H1 (cell line): ENCODE measurements at regions not wholly inside any gene's neighbourhood (a gene's known extent, or its start where the extent isn't known, plus 50 kb on each side); places are given as distances from the start of the nearest gene placed in this dataset.
A peak's percentile ranks its signal among the peaks of the same experiment; 100 is the strongest.
"Not testable (repeated sequence)": the region's sequence is repeated elsewhere in the genome, so short reads cannot be mapped to it uniquely, and the experiment has no call there.

Source experiments
- CTCF ChIA-PET: fragments of 300-600 bp; sonication (Branson Sonifier 250); formaldehyde crosslinking; loops from one replicate; lab custom pipeline; 2021; ENCODE audit not compliant: partially characterized antibody; lab: Charles Lee
- POLR2A ChIA-PET: fragments of 300-600 bp; sonication (Branson Sonifier 250); formaldehyde crosslinking; loops from one replicate; lab custom pipeline; 2021; ENCODE audit warnings: inconsistent platforms; ENCODE audit not compliant: partially characterized antibody; lab: Charles Lee
- DNase-seq, 2 experiments: peaks; one replicate each; pipeline versions ENCODE4 v3.0.0 to v3.0.0-alpha.2; 2010 to 2022; ENCODE audit warnings: low spot score in 2 of 2, low read depth in 1 of 2, mixed read lengths in 1 of 2
- FAIRE-seq: peaks from 2 replicates; lab custom pipeline; 2011; peaks lifted over from hg19 to GRCh38; lab: Jason Lieb, UNC
- H2AFZ ChIP-seq: 2 replicates; pipeline ENCODE4 v1.8.1; 2012; ENCODE audit warnings: low read length, inconsistent platforms
- H2AK5ac ChIP-seq: 2 replicates; pipeline ENCODE4 v1.6.1; 2013; ENCODE audit warnings: low read depth, low read length
- H2BK120ac ChIP-seq: replicated peaks from 2 replicates; pipeline ENCODE3; 2013; ENCODE audit warnings: low read depth, low read length, inconsistent platforms
- H2BK12ac ChIP-seq: 2 replicates; pipeline ENCODE4 v1.6.1; 2013; ENCODE audit warnings: low read depth, low read length
- H2BK15ac ChIP-seq: 2 replicates; pipeline ENCODE4 v1.6.1; 2013; ENCODE audit warnings: low read length
- H2BK20ac ChIP-seq: 2 replicates; pipeline ENCODE4 v1.6.1; 2013; ENCODE audit warnings: low read length
- H2BK5ac ChIP-seq: 2 replicates; pipeline ENCODE4 v1.6.1; 2013; ENCODE audit warnings: low read depth, low read length
- H3K14ac ChIP-seq: 2 replicates; pipeline ENCODE4 v1.6.1; 2013; ENCODE audit warnings: inconsistent platforms; ENCODE audit not compliant: insufficient read length
- H3K18ac ChIP-seq: 2 replicates; pipeline ENCODE4 v1.6.1; 2013; ENCODE audit warnings: low read length; ENCODE audit errors: extremely low read depth
- H3K23ac ChIP-seq: 2 replicates; pipeline ENCODE4 v1.6.1; 2013; ENCODE audit warnings: inconsistent platforms; ENCODE audit not compliant: insufficient read length
- H3K23me2 ChIP-seq: 2 replicates; pipeline ENCODE4 v1.6.1; 2013; ENCODE audit warnings: low read depth, low read length
- H3K27ac ChIP-seq: 2 replicates; pipeline ENCODE4 v1.6.1; 2011; ENCODE audit warnings: low read depth, low read length, inconsistent platforms
- H3K27me3 ChIP-seq, 4 experiments: replicated peaks in 1 of 4; 1 replicate in 1 of 4; 2 replicates in 3 of 4; pipeline versions ENCODE4 v1.6.1 to v1.8.1; 2011 to 2013; ENCODE audit warnings: low read length in 3 of 4, mild to moderate bottlenecking in 3 of 4, inconsistent platforms in 2 of 4, mixed read lengths in 2 of 4, moderate library complexity in 1 of 4; ENCODE audit not compliant: control insufficient read depth in 3 of 4, insufficient read depth in 3 of 4; ENCODE audit errors: extremely low read depth in 1 of 4
- H3K36me3 ChIP-seq, 4 experiments: 2 replicates each; pipeline versions ENCODE4 v1.6.1 to v1.8.1; 2011 to 2013; ENCODE audit warnings: mild to moderate bottlenecking in 4 of 4, low read length in 3 of 4, moderate library complexity in 2 of 4, control low read depth in 1 of 4, inconsistent platforms in 1 of 4; ENCODE audit not compliant: insufficient read depth in 4 of 4, control insufficient read depth in 2 of 4
- H3K4ac ChIP-seq: replicated peaks from 2 replicates; pipeline ENCODE3; 2013; ENCODE audit warnings: low read length, low read depth, mixed read lengths, inconsistent platforms; ENCODE audit not compliant: insufficient read length
- H3K4me1 ChIP-seq, 4 experiments: replicated peaks in 1 of 4; 1 replicate in 1 of 4; 2 replicates in 3 of 4; pipeline versions ENCODE4 v1.6.1 to v1.8.1; 2011 to 2013; ENCODE audit warnings: low read length in 3 of 4, inconsistent platforms in 2 of 4, mixed read lengths in 1 of 4; ENCODE audit not compliant: insufficient read depth in 4 of 4, control insufficient read depth in 3 of 4
- H3K4me2 ChIP-seq, 2 experiments: 2 replicates each; pipeline versions ENCODE4 v1.6.1 to v1.8.1; 2011 to 2013; ENCODE audit warnings: low read depth in 2 of 2, low read length in 2 of 2, control low read depth in 1 of 2, inconsistent platforms in 1 of 2, mild to moderate bottlenecking in 1 of 2; ENCODE audit not compliant: insufficient read depth in 1 of 2
- H3K4me3 ChIP-seq, 4 experiments: fragments of 200-600, 300-600 bp in 1 of 4; sonication (generic), shearing (Covaris generic), sonication (Bioruptor Twin) in 1 of 4; 2 replicates each; pipeline versions ENCODE4 v1.5.1 to v1.8.1; 2011 to 2016; ENCODE audit warnings: low read length in 4 of 4, low read depth in 3 of 4, control low read depth in 2 of 4, inconsistent platforms in 2 of 4, mild to moderate bottlenecking in 2 of 4, mixed read lengths in 1 of 4, moderate library complexity in 1 of 4; ENCODE audit not compliant: insufficient read depth in 2 of 4; ENCODE audit errors: extremely low read depth in 1 of 4
- H3K56ac ChIP-seq: replicated peaks from 2 replicates; pipeline ENCODE3; 2013; ENCODE audit warnings: low read depth, mild to moderate bottlenecking, mixed read lengths, low read length, inconsistent platforms; ENCODE audit not compliant: insufficient read length
- H3K79me1 ChIP-seq: 2 replicates; pipeline ENCODE4 v1.6.1; 2013; ENCODE audit warnings: low read depth, low read length, control low read depth
- H3K79me2 ChIP-seq, 2 experiments: 2 replicates each; pipeline versions ENCODE4 v1.6.1 to v1.8.1; 2012 to 2013; ENCODE audit warnings: low read length in 2 of 2, mild to moderate bottlenecking in 2 of 2, inconsistent platforms in 1 of 2; ENCODE audit not compliant: insufficient read depth in 2 of 2, control insufficient read depth in 1 of 2
- H3K9ac ChIP-seq, 4 experiments: replicated peaks in 1 of 4; 1 replicate in 1 of 4; 2 replicates in 3 of 4; pipeline versions ENCODE4 v1.6.1 to v1.8.1; 2011 to 2013; ENCODE audit warnings: low read depth in 3 of 4, low read length in 3 of 4, control low read depth in 2 of 4, mild to moderate bottlenecking in 2 of 4, moderate library complexity in 2 of 4, inconsistent platforms in 1 of 4; ENCODE audit errors: extremely low read depth in 1 of 4
- H3K9me3 ChIP-seq, 2 experiments: 2 replicates each; pipeline versions ENCODE4 v1.6.1 to v1.8.1; 2012 to 2013; ENCODE audit warnings: mild to moderate bottlenecking in 2 of 2, moderate library complexity in 2 of 2, control low read depth in 1 of 2, inconsistent platforms in 1 of 2, low read depth in 1 of 2, low read length in 1 of 2, mixed read lengths in 1 of 2; ENCODE audit not compliant: insufficient read depth in 2 of 2
- H4K20me1 ChIP-seq, 2 experiments: replicated peaks in 1 of 2; 2 replicates each; pipeline versions ENCODE3 to v1.8.1; 2011 to 2013; ENCODE audit warnings: inconsistent platforms in 2 of 2, low read length in 2 of 2, mild to moderate bottlenecking in 1 of 2; ENCODE audit not compliant: insufficient read depth in 2 of 2, control insufficient read depth in 1 of 2
- H4K5ac ChIP-seq: 2 replicates; pipeline ENCODE4 v1.6.1; 2013; ENCODE audit warnings: low read length, low read depth, mixed read lengths, inconsistent platforms; ENCODE audit not compliant: insufficient read length
- H4K8ac ChIP-seq: 2 replicates; pipeline ENCODE4 v1.8.0; 2013; ENCODE audit warnings: mild to moderate bottlenecking, moderate library complexity, low read length, inconsistent platforms; ENCODE audit not compliant: insufficient read depth; ENCODE audit errors: extremely low read depth
- H4K91ac ChIP-seq: replicated peaks from 2 replicates; pipeline ENCODE3; 2013; ENCODE audit warnings: low read length, mixed read lengths, inconsistent platforms; ENCODE audit not compliant: insufficient read length
- CTCF ChIP-seq, 3 experiments: IDR thresholded peaks; 1 replicate in 2 of 3; 2 replicates in 1 of 3; pipeline versions ENCODE4 v1.5.1 to v1.6.1; 2011; ENCODE audit warnings: low read length in 3 of 3, mild to moderate bottlenecking in 3 of 3, inconsistent platforms in 2 of 3, low read depth in 1 of 3, moderate library complexity in 1 of 3; ENCODE audit not compliant: insufficient read depth in 1 of 3; ENCODE audit errors: control extremely low read depth in 1 of 3
- RAD21 ChIP-seq, 2 experiments: IDR thresholded peaks in 1 of 2; conservative IDR thresholded peaks in 1 of 2; 2 replicates each; pipeline ENCODE4 v1.6.1; 2011; ENCODE audit warnings: low read depth in 2 of 2, low read length in 2 of 2, improper control_type of control experiment in 1 of 2, inconsistent platforms in 1 of 2, mild to moderate bottlenecking in 1 of 2, moderate library complexity in 1 of 2
- WGBS, 2 experiments: shearing (Covaris generic) in 1 of 2; methylation state at CpG; one replicate each; pipeline versions ENCODE4 v1.1.6 to v1.1.7; 2013 to 2015; ENCODE audit warnings: low lambda C conversion rate in 2 of 2, mixed read lengths in 2 of 2, inconsistent platforms in 1 of 2, low coverage in 1 of 2, missing lambda C conversion rate in 1 of 2; ENCODE audit not compliant: insufficient replicate concordance in 2 of 2, insufficient coverage in 1 of 2, insufficient read length in 1 of 2; ENCODE audit errors: extremely low coverage in 1 of 2, missing lambda C conversion rate in 1 of 2; 5-methylcytosine and 5-hydroxymethylcytosine counted together

GRCh38 chr11:45015983-45016382 lies 65.3 kb upstream of the TP53I11 start:
- H2BK5ac ChIP-seq, H3K14ac ChIP-seq, H4K5ac ChIP-seq, H3K4me2 ChIP-seq, H3K36me3 ChIP-seq, H2BK120ac ChIP-seq, H3K4me3 ChIP-seq, H2AFZ ChIP-seq, H3K79me1 ChIP-seq, POLR2A ChIA-PET, H3K9ac ChIP-seq, H2AK5ac ChIP-seq, FAIRE-seq, H3K18ac ChIP-seq, H3K23me2 ChIP-seq, H4K20me1 ChIP-seq, H3K23ac ChIP-seq, H2BK15ac ChIP-seq, H3K9me3 ChIP-seq, H3K27me3 ChIP-seq, H3K4ac ChIP-seq, H2BK12ac ChIP-seq, H2BK20ac ChIP-seq, H4K8ac ChIP-seq, H3K4me1 ChIP-seq, H3K79me2 ChIP-seq, DNase-seq, H3K56ac ChIP-seq: not testable (repeated sequence)
- WGBS, 2 experiments, result 52% methylated on average over 5 of the region's 5 CpGs; no CpG with 5 or more reads in 1 of the 2 experiments
- CTCF ChIA-PET, result interaction anchor here (0.7 to 6.2 kb wide), 34 partner anchors 8 to 200 kb away, joined by 3 to 56 read pairs (median 9); no protein-coding TSS in a partner anchor
- peak; percentile 13 to 20; a peak in 2 of 4 replicates for TF ChIP-seq RAD21 (IDR thresholded peaks at IDR 0.05 in 1 of 2, conservative IDR thresholded peaks at IDR 0.05 in 1 of 2; ENCODE audit: low read depth in 2 of 2, low read length in 2 of 2)
- TF ChIP-seq CTCF (IDR thresholded peaks at IDR 0.05; ENCODE audit: control extremely low read depth in 1 of 3, insufficient read depth in 1 of 3, low read depth in 1 of 3, low read length in 3 of 3), result peak; percentile 6 to 30 (median 15); a peak in 3 of 4 replicates
- TF ChIP-seq, all 59 proteins: peak for 2; not testable (repeated sequence) for 57
- H4K91ac ChIP-seq, H3K27ac ChIP-seq: not testable (repeated sequence)
